Hepatic stellate cell (primary cell): ENCODE measurements at regions not wholly inside any gene's neighbourhood (a gene's known extent, or its start where the extent isn't known, plus 50 kb on each side); places are given as distances from the start of the nearest gene placed in this dataset.

ENCODE experiments used
- DNase-seq: peaks from one replicate; pipeline ENCODE4 v3.0.0; 2011; ENCODE audit warnings: low spot score

- DNase-seq = no peak
Observed at GRCh38 chr2:147358375-147358774, 486.5 kb upstream of the ACVR2A start.

GRCh38 chr2:147356157-147356556 lies 488.7 kb upstream of the ACVR2A start:
- DNase-seq = no peak

DNA sequence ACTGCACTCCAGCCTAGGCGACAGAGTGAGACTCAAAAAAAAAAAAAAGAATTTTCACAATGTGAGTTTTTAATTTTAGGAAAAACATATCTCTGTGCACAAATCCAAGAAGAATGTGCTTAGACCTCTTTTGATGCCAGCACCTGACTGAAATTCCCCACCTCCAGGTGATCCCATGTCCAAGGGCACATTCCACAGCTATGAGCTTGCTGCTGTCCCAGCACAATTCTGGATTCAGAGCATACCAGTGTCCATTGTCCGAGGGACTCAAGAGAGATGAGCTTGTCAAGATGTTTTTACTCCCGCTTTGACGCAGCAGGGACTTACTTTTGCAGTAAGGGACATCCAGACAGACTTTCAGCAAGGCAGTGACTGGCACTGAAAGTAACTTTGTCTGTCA lies 489.1 kb upstream of the ACVR2A start:
- DNase-seq = no peak

- DNase-seq = no peak
Observed at GRCh38 chr2:147353072-147353381, 491.8 kb upstream of the ACVR2A start.

GRCh38 chr2:147352264-147353071 lies 492.4 kb upstream of the ACVR2A start:
- no peak for DNase-seq

- DNase-seq = no peak
Observed at GRCh38 chr2:147351784-147352183, 493.0 kb upstream of the ACVR2A start.

DNA sequence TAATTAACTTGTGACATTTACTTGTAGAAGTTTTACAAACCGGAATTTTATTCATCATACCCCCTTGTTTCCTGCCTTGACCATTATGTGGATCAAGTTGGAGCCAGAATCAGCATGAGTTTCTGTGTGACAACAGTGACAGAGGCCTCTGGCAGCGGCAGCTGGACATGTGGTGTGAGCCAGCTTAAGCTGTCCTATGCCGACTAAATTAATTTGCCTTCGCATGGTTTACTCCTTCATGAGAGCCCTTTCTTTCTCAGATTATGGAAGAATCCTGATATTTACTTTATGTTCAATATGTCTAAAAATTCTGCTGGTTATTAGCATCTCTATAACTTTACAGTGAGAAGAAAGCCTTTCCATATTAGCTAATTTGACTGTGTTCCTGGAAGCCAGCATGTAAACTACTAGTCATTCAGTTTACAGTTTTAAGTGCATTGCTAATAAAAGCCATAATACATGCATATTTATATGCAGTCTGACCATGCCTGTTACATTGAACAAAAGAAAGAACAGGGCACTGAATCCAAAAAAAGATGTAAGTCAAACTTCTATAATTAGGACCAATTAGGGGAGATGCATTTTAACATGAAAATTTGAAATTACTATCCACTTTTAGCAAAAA lies 495.8 kb upstream of the ACVR2A start:
- no peak for DNase-seq

DNA sequence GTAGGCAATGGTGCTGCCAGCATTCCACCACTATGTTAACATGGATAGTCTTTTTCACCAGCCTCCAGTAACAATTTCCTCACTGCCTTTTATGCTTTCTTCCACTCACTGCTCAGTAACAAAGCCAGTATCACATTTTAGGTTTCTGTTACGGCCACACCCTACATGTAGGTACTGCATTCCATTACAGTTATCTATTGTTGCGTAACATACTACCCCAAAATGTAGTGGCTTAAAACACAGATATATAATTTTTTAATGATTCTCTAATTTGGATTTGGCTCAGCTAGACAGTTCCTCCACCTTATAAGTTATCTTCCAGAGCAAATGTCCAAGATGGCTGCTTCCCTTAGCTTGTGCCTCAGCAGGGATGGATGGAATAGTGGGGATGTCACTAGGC lies 498.7 kb upstream of the ACVR2A start:
- no peak for DNase-seq

DNA sequence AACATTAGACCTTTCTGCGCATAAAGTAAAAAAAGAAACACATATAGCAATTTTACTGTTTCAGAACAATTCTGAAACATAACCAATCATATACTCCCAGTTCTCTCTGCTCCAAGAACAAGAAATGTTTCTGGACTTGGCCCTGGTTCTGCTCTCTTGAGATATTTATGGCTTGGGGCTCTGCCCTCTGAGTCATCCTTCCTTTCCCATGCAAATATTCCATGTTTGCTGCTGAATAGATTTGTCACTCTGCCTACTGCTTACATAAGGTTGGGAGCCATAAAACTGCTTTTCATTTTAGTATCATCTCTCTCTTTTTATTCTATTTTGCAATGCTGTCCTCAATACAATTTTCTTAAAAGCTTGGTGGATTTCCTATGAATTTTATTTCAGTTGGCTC lies 499.6 kb upstream of the ACVR2A start:
- no peak for DNase-seq

GRCh38 chr2:147342329-147342728 lies 502.5 kb upstream of the ACVR2A start:
- no peak for DNase-seq

DNA sequence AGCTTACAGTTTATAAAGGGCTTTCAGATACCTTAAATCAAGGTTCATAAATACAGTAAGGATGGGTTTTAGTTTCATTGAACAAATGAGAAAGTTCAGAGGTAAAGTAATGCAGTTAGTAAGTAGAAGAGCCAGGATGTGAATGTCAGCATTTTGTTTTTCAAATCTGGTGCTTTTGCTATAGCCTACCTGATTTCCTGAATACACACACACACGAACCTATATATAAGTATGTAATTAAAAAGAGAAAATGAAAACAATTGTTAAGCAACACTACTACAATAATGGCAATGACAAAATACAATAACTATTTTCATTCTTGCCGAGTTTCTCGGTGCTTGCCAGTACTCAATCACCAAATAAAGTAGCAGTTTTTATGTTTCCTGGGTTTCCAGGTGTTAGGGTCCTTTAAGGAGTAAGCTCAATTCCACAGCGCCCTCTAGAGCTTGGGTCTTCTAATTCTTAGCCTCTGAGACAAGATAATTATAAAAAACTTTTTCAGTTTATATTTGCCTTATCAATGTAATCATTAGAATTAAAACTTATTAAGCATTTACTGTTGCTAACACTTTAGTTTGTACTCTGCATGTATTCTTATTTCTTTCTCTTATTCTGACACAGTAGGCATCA lies 512.9 kb upstream of the ACVR2A start:
- DNase-seq = no peak

DNA sequence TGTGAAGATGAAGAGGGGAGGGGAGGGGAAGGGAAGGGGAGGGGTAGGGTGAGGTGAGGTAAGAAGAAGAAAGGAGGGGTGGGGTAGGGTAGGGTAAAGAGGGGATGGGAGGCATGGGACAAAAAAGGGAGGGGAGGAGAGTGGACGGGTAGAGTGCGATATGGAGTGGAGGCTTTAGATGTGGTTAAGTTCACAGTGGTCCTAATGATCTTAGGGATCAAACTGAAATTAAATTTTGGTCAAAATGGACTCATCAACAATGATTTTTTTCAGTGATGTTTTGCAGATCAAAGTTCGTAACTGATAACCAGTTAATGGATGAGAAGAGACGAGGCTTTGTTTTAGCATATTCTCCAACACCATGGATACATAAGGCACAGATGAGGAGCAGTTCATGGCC lies 513.9 kb upstream of the ACVR2A start:
- no peak for DNase-seq

DNA sequence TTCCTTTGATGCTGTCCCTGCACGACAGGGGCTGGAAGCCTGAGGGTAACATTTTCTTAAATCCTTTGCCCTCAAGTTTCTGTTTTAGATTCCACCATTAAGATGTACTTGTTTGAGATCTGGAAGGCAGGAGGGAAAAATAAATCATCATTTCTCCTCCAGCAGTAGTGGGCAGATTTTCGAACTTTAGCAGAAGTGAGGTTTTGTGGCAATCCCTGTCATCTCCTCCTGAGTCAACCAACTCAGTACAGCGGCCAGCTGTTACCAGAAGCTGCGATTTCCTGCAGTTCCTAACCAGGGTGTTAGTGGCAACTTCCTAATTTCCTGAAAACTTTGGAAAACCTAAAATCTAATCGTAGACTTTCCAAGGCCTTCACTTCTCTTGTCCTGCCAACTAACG lies 517.2 kb upstream of the ACVR2A start:
- no peak for DNase-seq

DNA sequence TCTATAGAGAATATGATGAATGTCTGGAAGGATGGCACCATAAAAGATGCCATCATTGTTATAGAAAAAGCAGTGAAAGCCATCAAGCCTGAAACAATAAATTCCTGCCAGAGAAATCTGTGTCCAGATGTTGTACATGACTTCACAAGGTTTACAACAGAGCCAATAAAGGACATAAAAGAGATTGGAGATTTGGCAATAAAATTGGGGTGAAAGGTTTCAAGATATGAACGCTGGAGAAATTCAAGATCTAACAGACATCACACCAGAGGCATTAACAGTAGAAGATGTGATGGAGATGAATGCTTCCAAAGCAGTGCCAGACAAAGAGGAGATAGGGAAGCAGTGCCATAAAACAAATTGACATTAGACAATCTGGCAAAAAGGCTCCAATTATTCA lies 518.8 kb upstream of the ACVR2A start:
- DNase-seq = no peak

GRCh38 chr2:147320146-147320545 lies 524.7 kb upstream of the ACVR2A start:
- no peak for DNase-seq

DNA sequence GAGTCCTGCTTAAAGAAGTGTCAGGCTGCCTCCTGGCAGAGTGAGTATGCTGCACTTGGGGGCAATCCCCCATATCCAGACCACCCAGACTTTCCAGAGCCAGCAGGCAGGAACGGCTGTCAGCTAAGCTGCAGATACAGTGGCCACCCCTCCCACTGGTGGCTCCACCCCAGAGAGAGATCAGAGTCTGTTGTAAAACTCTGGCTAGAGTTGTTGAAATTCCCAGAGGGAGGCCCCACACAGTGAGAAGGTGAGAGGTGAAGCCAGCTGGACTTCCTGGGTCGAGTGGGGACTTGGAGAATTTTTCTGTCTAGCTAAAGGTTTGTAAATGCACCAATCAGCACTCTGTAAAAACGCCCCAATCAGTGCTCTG lies 533.8 kb upstream of the ACVR2A start:
- no peak for DNase-seq

- DNase-seq = no peak
Observed at GRCh38 chr2:147310335-147311057, 534.3 kb upstream of the ACVR2A start.

DNA sequence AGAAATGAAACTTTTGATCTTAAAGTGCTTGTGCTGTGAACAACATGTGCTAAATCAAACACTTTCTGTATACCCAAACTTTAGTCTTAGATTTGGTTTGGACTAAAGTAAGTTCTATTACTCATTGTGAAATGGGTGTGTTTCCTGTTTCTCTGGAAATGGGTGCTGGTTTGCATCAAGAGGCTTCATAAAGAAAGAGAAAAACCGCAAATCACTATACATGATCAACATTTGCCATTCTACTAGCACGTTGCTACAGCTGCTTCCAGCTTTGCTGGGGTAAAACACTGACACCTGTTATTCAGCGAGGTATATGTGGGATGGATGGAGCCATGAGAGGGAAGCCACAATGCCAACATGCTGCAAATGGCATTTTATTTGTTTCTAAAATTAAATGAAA lies 547.0 kb upstream of the ACVR2A start:
- DNase-seq = no peak

DNA sequence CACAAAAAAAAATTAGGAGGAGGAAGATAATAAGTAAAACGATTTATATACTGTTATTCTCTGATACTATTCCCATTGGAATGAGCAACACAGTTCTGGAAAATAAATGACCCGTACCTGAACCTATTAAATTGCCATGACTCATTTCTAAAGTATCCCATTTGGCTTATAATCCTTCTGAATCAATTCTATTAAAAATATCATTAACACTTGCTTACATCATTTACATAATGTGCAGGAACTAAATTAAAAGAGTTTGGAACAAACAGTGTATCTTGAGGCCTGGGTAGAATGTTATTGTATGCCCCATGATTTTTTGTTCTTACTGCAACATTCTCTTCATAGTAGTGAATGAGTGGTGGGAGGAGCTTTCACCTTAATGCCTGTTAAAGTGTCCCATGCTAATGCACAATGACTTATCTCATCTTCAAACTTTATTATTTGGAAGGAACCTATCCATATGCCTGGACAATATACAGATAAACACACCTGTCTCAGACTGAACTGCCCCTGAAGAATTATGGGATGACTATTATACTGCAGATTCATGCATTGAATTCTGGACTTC lies 549.9 kb upstream of the ACVR2A start:
- DNase-seq = no peak

- DNase-seq = no peak
Observed at GRCh38 chr2:147293991-147294824, 550.6 kb upstream of the ACVR2A start.

GRCh38 chr2:147288131-147288530 lies 556.7 kb upstream of the ACVR2A start:
- no peak for DNase-seq

GRCh38 chr2:147275943-147276342 lies 568.9 kb upstream of the ACVR2A start:
- DNase-seq = no peak
